Heart left ventricle (tissue), 16 donors: ENCODE measurements at regions not wholly inside any gene's neighbourhood (a gene's known extent, or its start where the extent isn't known, plus 50 kb on each side); places are given as distances from the start of the nearest gene placed in this dataset.

Experiments
- ATAC-seq, 4 donors: fragments of 200-7000 bp; cut with Tn5 transposase; one replicate each; pipeline ENCODE4 v1.9.1; 2020 to 2022; ENCODE audit warnings: moderate library complexity in 4 of 4, mild to moderate bottlenecking in 3 of 4, moderate number of reproducible peaks in 1 of 4
- DNase-seq, 5 donors: peaks; one replicate each; pipeline ENCODE4 v3.0.0-alpha.2; 2020
- H3K27ac ChIP-seq, 12 donors: fragments of 200-600 bp; sonication (generic) in 4 of 12; one replicate each; pipeline versions ENCODE4 v1.5.0 to v1.8.0; 2016 to 2022; ENCODE audit warnings: mild to moderate bottlenecking in 2 of 12
- H3K27me3 ChIP-seq, 9 donors: fragments of 200-600 bp; sonication (generic) in 2 of 9; one replicate each; pipeline versions ENCODE4 v1.5.1 to v1.8.0; 2016 to 2022; ENCODE audit warnings: mild to moderate bottlenecking in 3 of 9
- H3K36me3 ChIP-seq, 9 donors: fragments of 200-600 bp; sonication (generic) in 2 of 9; one replicate each; pipeline versions ENCODE4 v1.5.0 to v1.8.0; 2018 to 2022; ENCODE audit warnings: mild to moderate bottlenecking in 2 of 9
- H3K4me1 ChIP-seq, 12 donors: fragments of 200-600 bp; sonication (generic) in 4 of 12; one replicate each; pipeline versions ENCODE4 v1.5.0 to v1.8.0; 2016 to 2022; ENCODE audit warnings: mild to moderate bottlenecking in 3 of 12
- H3K4me3 ChIP-seq, 12 donors: fragments of 200-600 bp; sonication (generic) in 4 of 12; one replicate each; pipeline versions ENCODE4 v1.5.0 to v1.8.0; 2017 to 2022; ENCODE audit warnings: mild to moderate bottlenecking in 9 of 12, moderate library complexity in 4 of 12
- H3K9me3 ChIP-seq, 12 donors: fragments of 200-600 bp; sonication (generic) in 4 of 12; one replicate each; pipeline versions ENCODE4 v1.5.0 to v1.8.0; 2016 to 2022; ENCODE audit warnings: mild to moderate bottlenecking in 1 of 12
- CTCF ChIP-seq, 12 donors: fragments of 200-600 bp; sonication (generic) in 4 of 12; IDR thresholded peaks; one replicate each; pipeline versions ENCODE4 v1.5.0 to v1.8.0; 2018 to 2022; ENCODE audit warnings: antibody characterized with exemption in 12 of 12, mild to moderate bottlenecking in 5 of 12
- POLR2A ChIP-seq, 2 donors: fragments of 450-650 bp; IDR thresholded peaks; one replicate each; pipeline ENCODE4 v1.6.1; 2017; ENCODE audit warnings: antibody characterized with exemption in 2 of 2, mild to moderate bottlenecking in 2 of 2, moderate library complexity in 2 of 2
- WGBS, 4 donors: extraction: QIAGEN DNeasy Blood & Tissue Kit in 2 of 4; methylation state at CpG; one replicate each; pipeline versions ENCODE4 v1.1.5 to v1.1.7; 2013 to 2018; 5-methylcytosine and 5-hydroxymethylcytosine counted together
- intact Hi-C, 10 donors: fragments of 100-400 bp; cut with DNase I; formaldehyde crosslinking; loops; one replicate each; pipeline versions ENCODE4 v1.11.1 to v1.14.2; 2022
- donor health status: ischemic (EF 13 %, LVEDD 7.1; RV severe dilation, severe dysfunction).
- donor health status: healthy with polysubstance abuse.
- donor health status: DM: no; HTN: yes; CAD: no.
- donor health status: DM: no; HTN: no; CAD: no.
- donor health status: ischemic (EF 25% LVEDD 6.9; RV normal size, moderate dysfunction).
- donor health status: ischemic (EF 25% LVEDD 5.7; RV mildly dilated, moderate dysfunction).
- donor health status: healthy.
- donor health status: DM: yes; HTN: yes; CAD: no.
- donor health status: ischemic (EF 35%, LVEDD 5.7; RV mildly dilated, moderate dysfunction).
- donor health status: nonischemic (EF 11% LVEDD 7.7; RV severe dilation, severe dysfunction).
- donor health status: DM: yes; HTN: yes; CAD: no.
- donor health status: PGD.
- donor health status: ischemic (EF 29% LVEDD 5.4; RV normal size, mild dysfunction).
- donor health status: nonischemic (EF 23%, LVEDD 6.1; RV moderate dilation, normal function).

DNA sequence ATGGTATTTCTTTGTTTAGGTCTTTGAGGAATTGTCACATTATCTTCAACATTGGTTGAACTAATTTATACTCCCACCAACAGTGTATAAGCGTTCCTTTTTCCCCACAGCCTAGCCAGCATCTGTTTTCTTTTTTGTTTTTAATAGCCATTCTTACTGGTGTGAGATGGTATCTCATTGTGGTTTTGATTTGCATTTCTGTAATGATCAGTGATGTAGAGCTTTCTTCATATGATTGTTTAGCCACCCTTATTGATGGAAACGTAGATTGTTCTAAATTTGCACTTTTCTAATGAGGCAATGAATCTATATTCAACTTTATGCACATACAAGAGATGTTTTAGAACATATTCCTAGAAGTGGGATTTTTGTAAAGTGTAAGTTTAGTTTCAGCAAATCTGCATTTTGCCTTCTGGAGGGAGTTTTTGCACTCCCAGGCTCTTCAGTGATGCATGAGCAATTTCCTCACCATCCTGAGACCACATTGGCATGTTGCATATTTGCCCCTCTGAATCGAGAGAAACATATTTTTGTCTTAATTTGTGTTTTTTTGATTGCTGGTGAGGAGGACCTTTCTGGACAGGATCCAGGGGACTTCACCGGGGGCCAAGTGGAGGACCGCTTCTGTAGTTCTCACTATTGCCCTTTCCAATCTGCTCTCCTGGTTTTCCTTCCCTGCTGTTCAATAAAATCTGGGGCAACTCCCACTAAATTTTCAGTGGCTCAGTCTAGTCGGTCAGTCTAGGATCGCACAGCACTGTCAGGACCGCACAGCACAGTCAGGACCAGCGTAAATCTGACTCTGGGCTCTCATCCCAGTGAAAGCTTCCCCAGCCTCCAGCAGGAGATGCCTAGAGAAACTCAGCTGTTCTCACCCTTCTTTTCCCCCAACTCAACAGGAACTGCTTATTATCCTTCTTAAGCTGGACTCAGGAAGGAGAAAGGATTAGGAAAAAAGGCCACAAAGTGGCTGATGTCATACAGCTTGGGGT lies 157.0 kb downstream of the PTPN20 start:
- no peak overlapping the region for H3K27ac ChIP-seq
- no peaks in the 10 kb centered on the region for H3K9me3 ChIP-seq
- ATAC-seq (no peak), DNase-seq (no peak)
- no peaks in the 10 kb centered on the region for H3K4me1 ChIP-seq
- H3K36me3 ChIP-seq: no peaks in the 10 kb centered on the region
- intact Hi-C loops: no loop called here
- TF ChIP-seq CTCF (IDR thresholded peaks at IDR 0.05) (no peak), POLR2A (IDR thresholded peaks at IDR 0.05) (no peak)
- WGBS, 4 donors: 86 to 88% (median 86%) methylated on average over 9 of the region's 9 CpGs
- H3K4me3 ChIP-seq: no peak overlapping the region
- peaks cover 0 to 3% (median 0%) of the 10 kb centered on the region in 9 donors for H3K27me3 ChIP-seq

- WGBS, 4 donors: 77 to 85% (median 84%) methylated on average over 3 of the region's 3 CpGs
- H3K36me3 ChIP-seq: no peaks in the 10 kb centered on the region
- DNase-seq (no peak), ATAC-seq (no peak)
- peaks cover 0 to 6% (median 0%) of the 10 kb centered on the region in 9 donors for H3K27me3 ChIP-seq
- TF ChIP-seq CTCF (IDR thresholded peaks at IDR 0.05) (no peak), POLR2A (IDR thresholded peaks at IDR 0.05) (no peak)
- intact Hi-C loops: loop anchor here in 1 of 10 donors (2.0 kb wide), 1 partner anchor 68 kb away; no protein-coding TSS in a partner anchor
- no peaks in the 10 kb centered on the region for H3K4me1 ChIP-seq
- no peak overlapping the region for H3K4me3 ChIP-seq
- no peaks in the 10 kb centered on the region for H3K9me3 ChIP-seq
- no peak overlapping the region for H3K27ac ChIP-seq
Measured at GRCh38 chr10:47070541-47070940, 159.3 kb downstream of the PTPN20 start.

DNA sequence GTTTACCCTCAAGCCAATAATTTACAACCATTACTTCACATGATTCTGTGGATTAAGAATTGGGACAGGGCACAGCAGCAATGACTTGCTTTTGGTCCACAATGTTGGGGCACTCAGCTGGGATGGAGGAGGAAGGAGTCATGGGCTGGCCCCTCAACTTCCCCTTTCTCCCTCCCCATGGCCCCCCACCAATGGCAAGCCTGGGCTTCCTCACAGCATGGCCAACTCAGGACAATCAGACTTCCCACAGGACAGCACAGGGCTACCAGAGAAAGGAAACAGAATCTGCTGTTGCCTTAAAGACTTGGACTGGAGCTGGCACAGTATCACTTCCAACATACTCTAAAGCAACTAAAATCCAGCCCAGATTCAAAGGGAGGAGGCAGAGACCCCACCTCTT lies 160.7 kb downstream of the PTPN20 start:
- no peak for TF ChIP-seq POLR2A (IDR thresholded peaks at IDR 0.05)
- no peak for TF ChIP-seq CTCF (IDR thresholded peaks at IDR 0.05)
- H3K27me3 ChIP-seq: peaks cover 0 to 6% (median 0%) of the 10 kb centered on the region in 9 donors
- DNase-seq (no peak), ATAC-seq (no peak)
- no peak overlapping the region for H3K27ac ChIP-seq
- no peaks in the 10 kb centered on the region for H3K4me1 ChIP-seq
- intact Hi-C loops: loop anchor here in 1 of 10 donors (2.0 kb wide), 1 partner anchor 67 kb away; no protein-coding TSS in a partner anchor
- no peak overlapping the region for H3K4me3 ChIP-seq
- no peaks in the 10 kb centered on the region for H3K36me3 ChIP-seq
- H3K9me3 ChIP-seq: no peaks in the 10 kb centered on the region

- H3K36me3 ChIP-seq: no peaks in the 10 kb centered on the region
- DNase-seq (no peak), ATAC-seq (no peak)
- no peaks in the 10 kb centered on the region for H3K4me1 ChIP-seq
- intact Hi-C loops: no loop called here
- no peak overlapping the region for H3K4me3 ChIP-seq
- no peaks in the 10 kb centered on the region for H3K9me3 ChIP-seq
- H3K27me3 ChIP-seq: peaks cover 0 to 6% (median 0%) of the 10 kb centered on the region in 9 donors
- no peak overlapping the region for H3K27ac ChIP-seq
- 70 to 81% (median 73%) methylated on average over 3 of the region's 3 CpGs for whole genome bisulfite sequencing, 4 donors
- no peak for TF ChIP-seq CTCF (IDR thresholded peaks at IDR 0.05)
- TF ChIP-seq POLR2A (IDR thresholded peaks at IDR 0.05): no peak
Measured at GRCh38 chr10:47073967-47074366, 162.7 kb downstream of the PTPN20 start.
